Tibial nerve (tissue), 3 donors: ENCODE measurements at regions not wholly inside any gene's neighbourhood (a gene's known extent, or its start where the extent isn't known, plus 50 kb on each side); places are given as distances from the start of the nearest gene placed in this dataset.

Experiments
- POLR2A ChIP-seq, 2 donors: fragments of 450-650 bp; IDR thresholded peaks; one replicate each; pipeline ENCODE4 v1.6.1; 2017; ENCODE audit warnings: antibody characterized with exemption in 2 of 2, mild to moderate bottlenecking in 2 of 2, moderate library complexity in 2 of 2
- TF ChIP-seq, protein P1 (sequence below), 5 experiments: fragments of 200-600 bp in 3 of 5; fragments of 450-650 bp in 2 of 5; sonication (generic) in 3 of 5; IDR thresholded peaks; one replicate each; pipeline ENCODE4 v1.5.1; 2016 to 2019; ENCODE audit warnings: antibody characterized with exemption in 5 of 5, mild to moderate bottlenecking in 3 of 5, moderate library complexity in 2 of 5

DNA sequence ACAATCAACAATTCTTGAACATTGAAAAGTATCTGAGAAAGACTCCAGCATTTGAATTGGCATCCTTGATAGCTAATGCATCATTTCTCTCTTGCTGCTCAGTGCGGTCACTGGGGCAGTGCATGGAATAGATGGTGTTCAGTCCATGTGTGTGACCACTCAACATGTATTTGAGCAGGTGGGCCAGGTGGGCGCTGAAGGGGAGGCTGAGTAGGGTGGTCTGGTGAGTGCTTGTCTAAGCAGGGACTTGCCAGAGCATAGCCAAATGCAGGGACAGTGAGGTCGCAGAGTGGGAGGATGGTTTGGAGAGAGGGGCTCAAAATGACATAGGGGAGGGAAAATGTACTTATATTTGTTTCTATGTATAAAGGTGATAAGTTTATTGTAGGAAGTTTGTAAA, 409.0 kb downstream of the TMEM121 start:
- TF ChIP-seq, protein P1, sequence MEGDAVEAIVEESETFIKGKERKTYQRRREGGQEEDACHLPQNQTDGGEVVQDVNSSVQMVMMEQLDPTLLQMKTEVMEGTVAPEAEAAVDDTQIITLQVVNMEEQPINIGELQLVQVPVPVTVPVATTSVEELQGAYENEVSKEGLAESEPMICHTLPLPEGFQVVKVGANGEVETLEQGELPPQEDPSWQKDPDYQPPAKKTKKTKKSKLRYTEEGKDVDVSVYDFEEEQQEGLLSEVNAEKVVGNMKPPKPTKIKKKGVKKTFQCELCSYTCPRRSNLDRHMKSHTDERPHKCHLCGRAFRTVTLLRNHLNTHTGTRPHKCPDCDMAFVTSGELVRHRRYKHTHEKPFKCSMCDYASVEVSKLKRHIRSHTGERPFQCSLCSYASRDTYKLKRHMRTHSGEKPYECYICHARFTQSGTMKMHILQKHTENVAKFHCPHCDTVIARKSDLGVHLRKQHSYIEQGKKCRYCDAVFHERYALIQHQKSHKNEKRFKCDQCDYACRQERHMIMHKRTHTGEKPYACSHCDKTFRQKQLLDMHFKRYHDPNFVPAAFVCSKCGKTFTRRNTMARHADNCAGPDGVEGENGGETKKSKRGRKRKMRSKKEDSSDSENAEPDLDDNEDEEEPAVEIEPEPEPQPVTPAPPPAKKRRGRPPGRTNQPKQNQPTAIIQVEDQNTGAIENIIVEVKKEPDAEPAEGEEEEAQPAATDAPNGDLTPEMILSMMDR (IDR thresholded peaks at IDR 0.05): no peak
- TF ChIP-seq POLR2A (IDR thresholded peaks at IDR 0.05): no peak
